SJSA1 (cell line): ENCODE measurements at regions not wholly inside any gene's neighbourhood (a gene's known extent, or its start where the extent isn't known, plus 50 kb on each side); places are given as distances from the start of the nearest gene placed in this dataset.

Experiments used
- DNase-seq, 2 experiments: peaks; one replicate each; pipeline ENCODE4 v3.0.0-alpha.2; 2015 to 2020; ENCODE audit warnings: low spot score in 2 of 2, low read depth in 1 of 2
- H3K27ac ChIP-seq: fragments of 250-450 bp; sonication (Bioruptor Pico); 2 replicates; pipeline ENCODE4 v1.5.1; 2020; ENCODE audit warnings: mild to moderate bottlenecking, moderate library complexity
- H3K27me3 ChIP-seq: fragments of 250-450 bp; sonication (Bioruptor Pico); replicated peaks from 2 replicates; pipeline ENCODE4 v1.5.1; 2020; ENCODE audit warnings: mild to moderate bottlenecking, moderate library complexity
- H3K36me3 ChIP-seq: fragments of 250-450 bp; sonication (Bioruptor Pico); 2 replicates; pipeline ENCODE4 v1.5.1; 2020; ENCODE audit warnings: mild to moderate bottlenecking
- H3K4me1 ChIP-seq: fragments of 250-450 bp; sonication (Bioruptor Pico); replicated peaks from 2 replicates; pipeline ENCODE4 v1.6.1; 2021; ENCODE audit warnings: mild to moderate bottlenecking
- H3K4me3 ChIP-seq: fragments of 250-450 bp; sonication (Bioruptor Pico); 2 replicates; pipeline ENCODE4 v1.5.1; 2020; ENCODE audit warnings: mild to moderate bottlenecking
- H3K9me3 ChIP-seq: fragments of 250-450 bp; sonication (Bioruptor Pico); replicated peaks from 2 replicates; pipeline ENCODE4 v1.5.1; 2020; ENCODE audit warnings: mild to moderate bottlenecking

- Histone ChIP-seq H3K27ac (no peak overlapping the region), H3K27me3 (peaks cover 6% of the 10 kb centered on the region; the same call in 1 of the 2 replicates), H3K9me3 (no peaks in the 10 kb centered on the region), H3K4me1 (no peaks in the 10 kb centered on the region), H3K36me3 (no peaks in the 10 kb centered on the region), H3K4me3 (no peak overlapping the region)
- no peak for DNase-seq
Measured at GRCh38 chr2:105691947-105692390, 52.7 kb upstream of the NCK2 start.

- H3K9me3 ChIP-seq = no peaks in the 10 kb centered on the region
- no peaks in the 10 kb centered on the region for H3K27me3 ChIP-seq
- DNase-seq = no peak
- no peak overlapping the region for H3K4me3 ChIP-seq
- H3K36me3 ChIP-seq = no peaks in the 10 kb centered on the region
- H3K4me1 ChIP-seq = no peaks in the 10 kb centered on the region
- H3K27ac ChIP-seq = no peak overlapping the region
Measured at GRCh38 chr2:105690566-105690965, 54.1 kb upstream of the NCK2 start.

- H3K4me3 ChIP-seq = no peak overlapping the region
- no peaks in the 10 kb centered on the region for H3K27me3 ChIP-seq
- DNase-seq = no peak
- H3K27ac ChIP-seq = no peak overlapping the region
- H3K4me1 ChIP-seq = no peaks in the 10 kb centered on the region
- H3K9me3 ChIP-seq = no peaks in the 10 kb centered on the region
- no peaks in the 10 kb centered on the region for H3K36me3 ChIP-seq
Measured at GRCh38 chr2:105689484-105689883, 55.2 kb upstream of the NCK2 start.

GRCh38 chr2:105688946-105689345 is 55.8 kb upstream of the NCK2 start:
- Histone ChIP-seq H3K4me3 (no peak overlapping the region), H3K9me3 (no peaks in the 10 kb centered on the region), H3K36me3 (no peaks in the 10 kb centered on the region), H3K4me1 (no peaks in the 10 kb centered on the region), H3K27me3 (no peaks in the 10 kb centered on the region), H3K27ac (no peak overlapping the region)
- no peak for DNase-seq

- Histone ChIP-seq H3K9me3 (no peaks in the 10 kb centered on the region), H3K36me3 (no peaks in the 10 kb centered on the region), H3K4me3 (no peak overlapping the region), H3K27ac (no peak overlapping the region), H3K27me3 (peaks cover 4% of the 10 kb centered on the region; the same call in 1 of the 2 replicates), H3K4me1 (no peaks in the 10 kb centered on the region)
- no peak for DNase-seq
Measured at GRCh38 chr2:105686588-105686987, 58.1 kb upstream of the NCK2 start.

GRCh38 chr2:105683011-105683492 is 61.7 kb upstream of the NCK2 start:
- no peak overlapping the region for H3K4me3 ChIP-seq
- DNase-seq = no peak
- H3K36me3 ChIP-seq = no peaks in the 10 kb centered on the region
- no peak overlapping the region for H3K27ac ChIP-seq
- H3K9me3 ChIP-seq = no peaks in the 10 kb centered on the region
- peaks cover 4% of the 10 kb centered on the region; the same call in 1 of the 2 replicates for H3K27me3 ChIP-seq
- no peaks in the 10 kb centered on the region for H3K4me1 ChIP-seq

- DNase-seq = no peak
- Histone ChIP-seq H3K4me1 (no peaks in the 10 kb centered on the region), H3K4me3 (no peak overlapping the region), H3K27me3 (peaks cover 5% of the 10 kb centered on the region; the same call in 1 of the 2 replicates), H3K9me3 (no peaks in the 10 kb centered on the region), H3K36me3 (no peaks in the 10 kb centered on the region), H3K27ac (no peak overlapping the region)
Measured at GRCh38 chr2:105682401-105682800, 62.3 kb upstream of the NCK2 start.

GRCh38 chr2:105681927-105682326 is 62.8 kb upstream of the NCK2 start:
- Histone ChIP-seq H3K4me3 (no peak overlapping the region), H3K4me1 (no peaks in the 10 kb centered on the region), H3K36me3 (no peaks in the 10 kb centered on the region), H3K27ac (no peak overlapping the region), H3K27me3 (peaks cover 7% of the 10 kb centered on the region; the same call in 1 of the 2 replicates), H3K9me3 (no peaks in the 10 kb centered on the region)
- no peak for DNase-seq

GRCh38 chr2:105680357-105680756 is 64.4 kb upstream of the NCK2 start:
- Histone ChIP-seq H3K4me3 (no peak overlapping the region), H3K4me1 (no peaks in the 10 kb centered on the region), H3K9me3 (no peaks in the 10 kb centered on the region), H3K27me3 (peaks cover 10% of the 10 kb centered on the region), H3K36me3 (no peaks in the 10 kb centered on the region), H3K27ac (no peak overlapping the region)
- DNase-seq = no peak

- Histone ChIP-seq H3K4me3 (no peak overlapping the region), H3K27me3 (peaks cover 7% of the 10 kb centered on the region), H3K36me3 (no peaks in the 10 kb centered on the region), H3K9me3 (no peaks in the 10 kb centered on the region), H3K27ac (no peak overlapping the region), H3K4me1 (no peaks in the 10 kb centered on the region)
- no peak for DNase-seq
Measured at GRCh38 chr2:105678346-105678745, 66.4 kb upstream of the NCK2 start.

- no peaks in the 10 kb centered on the region for H3K4me1 ChIP-seq
- DNase-seq = no peak
- H3K36me3 ChIP-seq = no peaks in the 10 kb centered on the region
- H3K27me3 ChIP-seq = peaks cover 6% of the 10 kb centered on the region; the same call in 1 of the 2 replicates
- no peak overlapping the region for H3K27ac ChIP-seq
- no peaks in the 10 kb centered on the region for H3K9me3 ChIP-seq
- no peak overlapping the region for H3K4me3 ChIP-seq
Measured at GRCh38 chr2:105677901-105678300, 66.8 kb upstream of the NCK2 start.

GRCh38 chr2:105675841-105676240 is 68.9 kb upstream of the NCK2 start:
- DNase-seq = no peak
- H3K4me1 ChIP-seq = no peaks in the 10 kb centered on the region
- H3K27me3 ChIP-seq = peaks cover 6% of the 10 kb centered on the region; the same call in 1 of the 2 replicates

GRCh38 chr2:105674859-105675541 is 69.7 kb upstream of the NCK2 start:
- Histone ChIP-seq H3K4me3 (no peak overlapping the region), H3K4me1 (no peaks in the 10 kb centered on the region), H3K36me3 (no peaks in the 10 kb centered on the region), H3K27ac (no peak overlapping the region), H3K9me3 (no peaks in the 10 kb centered on the region), H3K27me3 (peaks cover 6% of the 10 kb centered on the region; the same call in 1 of the 2 replicates)
- DNase-seq = no peak

More at GRCh38 chr2:105675841-105676240, 68.9 kb upstream of the NCK2 start:
- Histone ChIP-seq H3K27ac (no peak overlapping the region), H3K36me3 (no peaks in the 10 kb centered on the region), H3K4me3 (no peak overlapping the region), H3K9me3 (no peaks in the 10 kb centered on the region)

- H3K27ac ChIP-seq = no peak overlapping the region
- no peaks in the 10 kb centered on the region for H3K9me3 ChIP-seq
- no peak overlapping the region for H3K4me3 ChIP-seq
- DNase-seq = no peak
- H3K36me3 ChIP-seq = no peaks in the 10 kb centered on the region
- H3K4me1 ChIP-seq = no peaks in the 10 kb centered on the region
- peaks cover 6% of the 10 kb centered on the region; the same call in 1 of the 2 replicates for H3K27me3 ChIP-seq
Measured at GRCh38 chr2:105674401-105674800, 70.3 kb upstream of the NCK2 start.
